ENCODE measurements at regions not wholly inside any gene's neighbourhood (a gene's known extent, or its start where the extent isn't known, plus 50 kb on each side); places are given as distances from the start of the nearest gene placed in this dataset.

DNA sequence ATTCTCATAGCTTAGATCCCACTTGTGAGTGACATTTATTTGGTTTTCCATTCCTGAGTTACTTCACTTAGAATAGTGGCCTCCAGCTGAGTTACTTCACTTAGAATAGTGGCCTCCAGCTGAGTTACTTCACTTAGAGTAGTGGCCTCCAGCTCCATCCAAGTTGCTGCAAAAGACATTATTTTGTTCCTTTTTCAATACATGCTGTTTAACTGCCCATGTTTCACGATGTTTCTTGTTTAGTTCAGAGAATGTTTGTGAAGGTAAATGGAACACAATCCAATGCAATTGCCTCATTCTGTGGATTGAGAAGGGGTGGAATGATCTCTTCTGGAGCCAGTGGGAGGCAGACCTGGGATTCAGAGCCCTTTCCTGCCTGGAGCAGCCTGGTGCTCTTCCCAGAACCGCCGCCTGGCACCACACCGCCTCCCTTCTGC lies 273.5 kb upstream of the ATP5MC3 start:
- no peak for TF ChIP-seq YY1 (IDR thresholded peaks at IDR 0.05; ENCODE audit: low read depth)
- no peak for TF ChIP-seq TAF1 (IDR thresholded peaks at IDR 0.05; ENCODE audit: low read depth)
- TF ChIP-seq ZBTB7A (IDR thresholded peaks at IDR 0.05; ENCODE audit: low read depth), result no peak
- no peak for TF ChIP-seq EP300 (IDR thresholded peaks at IDR 0.05; ENCODE audit: borderline replicate concordance)
- no peak for TF ChIP-seq TCF12 (IDR thresholded peaks at IDR 0.05; ENCODE audit: low read depth)
- no peak for TF ChIP-seq CREB1 (IDR thresholded peaks at IDR 0.05; ENCODE audit: low read depth)
- TF ChIP-seq RAD21 (IDR thresholded peaks at IDR 0.05; ENCODE audit: low read depth), result no peak
- TF ChIP-seq FOXM1 (IDR thresholded peaks at IDR 0.05; ENCODE audit: borderline replicate concordance, low read depth), result no peak
- TF ChIP-seq EGR1 (IDR thresholded peaks at IDR 0.05), result no peak
- TF ChIP-seq, protein P1, sequence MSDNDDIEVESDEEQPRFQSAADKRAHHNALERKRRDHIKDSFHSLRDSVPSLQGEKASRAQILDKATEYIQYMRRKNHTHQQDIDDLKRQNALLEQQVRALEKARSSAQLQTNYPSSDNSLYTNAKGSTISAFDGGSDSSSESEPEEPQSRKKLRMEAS (IDR thresholded peaks at IDR 0.05), result no peak
